ENCODE measurements at regions not wholly inside any gene's neighbourhood (a gene's known extent, or its start where the extent isn't known, plus 50 kb on each side); places are given as distances from the start of the nearest gene placed in this dataset.

GRCh38 chr9:38276771-38277439, 115.6 kb upstream of the ALDH1B1 start:
- H3K4me3 ChIP-seq (ENCODE audit: low read length): no peak overlapping the region
- DNase-seq (ENCODE audit: low read depth): peak; percentile 6
- no peak for TF ChIP-seq CTCF (conservative IDR thresholded peaks at IDR 0.05; ENCODE audit: low read depth, low read length)

- H3K4me3 ChIP-seq (ENCODE audit: low read length): no peak overlapping the region
- TF ChIP-seq CTCF (conservative IDR thresholded peaks at IDR 0.05; ENCODE audit: low read depth, low read length): no peak
- no peak for DNase-seq (ENCODE audit: low read depth)
Measured at GRCh38 chr9:38274800-38275199, 117.7 kb upstream of the ALDH1B1 start.

- no peak for TF ChIP-seq CTCF (conservative IDR thresholded peaks at IDR 0.05; ENCODE audit: low read depth, low read length)
- no peak for DNase-seq (ENCODE audit: low read depth)
Measured at GRCh38 chr9:38272710-38273109, 119.8 kb upstream of the ALDH1B1 start.

DNA sequence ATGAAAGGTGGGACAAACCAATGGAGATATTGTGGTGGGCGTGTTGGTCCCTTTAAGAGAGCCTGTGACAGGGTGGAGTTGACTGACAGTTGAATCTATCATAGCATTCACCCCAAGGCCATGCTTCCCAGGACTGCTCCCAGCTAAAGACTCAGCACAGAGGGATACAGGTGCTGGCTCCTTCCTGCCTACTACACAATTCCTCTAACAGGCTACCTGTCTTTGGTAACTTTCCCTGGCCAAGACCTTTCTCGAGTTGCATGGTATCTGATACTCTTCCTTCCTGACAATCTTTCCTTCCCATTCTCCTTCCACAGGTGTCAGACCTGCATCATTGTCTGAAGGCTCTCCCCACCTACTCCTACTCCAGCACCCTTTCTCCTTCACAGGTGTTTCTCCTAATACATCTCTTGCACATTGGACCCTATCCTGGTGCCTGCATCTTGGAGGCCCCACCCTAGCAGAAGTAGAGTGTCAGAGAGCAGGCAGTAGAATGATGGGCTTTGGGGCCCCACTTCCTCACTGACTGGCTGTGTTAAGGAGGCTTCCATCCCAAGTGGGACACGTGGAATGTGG, 120.7 kb upstream of the ALDH1B1 start:
- no peak for TF ChIP-seq CTCF (conservative IDR thresholded peaks at IDR 0.05; ENCODE audit: low read depth, low read length)
- no peak overlapping the region for H3K4me3 ChIP-seq (ENCODE audit: low read length)
- DNase-seq (ENCODE audit: low read depth): no peak

More at GRCh38 chr9:38272710-38273109, 119.8 kb upstream of the ALDH1B1 start:
- H3K4me3 ChIP-seq (ENCODE audit: low read length): no peak overlapping the region

DNA sequence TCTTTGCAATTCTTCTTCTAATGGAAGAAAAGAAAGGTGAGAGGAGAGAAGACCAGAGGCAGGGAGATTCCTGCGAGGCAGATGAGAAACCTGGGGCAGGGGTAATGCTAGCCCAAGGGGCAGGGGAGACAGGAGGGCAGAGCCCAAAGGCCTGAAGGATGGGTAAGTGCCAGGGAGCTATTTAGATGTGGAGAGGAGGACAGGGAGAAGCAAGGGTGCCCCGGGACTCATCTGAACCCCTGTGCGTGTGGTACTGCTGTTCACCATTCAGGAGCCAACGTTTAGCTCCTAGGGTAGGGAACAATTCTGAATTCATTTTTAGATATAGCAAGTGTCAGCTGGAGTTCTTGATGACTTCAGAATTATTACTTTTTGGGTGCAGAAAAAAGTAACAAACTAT, 122.7 kb upstream of the ALDH1B1 start:
- TF ChIP-seq CTCF (conservative IDR thresholded peaks at IDR 0.05; ENCODE audit: low read depth, low read length): no peak
- no peak for DNase-seq (ENCODE audit: low read depth)
- no peak overlapping the region for H3K4me3 ChIP-seq (ENCODE audit: low read length)

GRCh38 chr9:38263532-38263931, 129.0 kb upstream of the ALDH1B1 start:
- peak; percentile 51 for TF ChIP-seq CTCF (conservative IDR thresholded peaks at IDR 0.05; ENCODE audit: low read depth, low read length)
- H3K4me3 ChIP-seq (ENCODE audit: low read length): no peak overlapping the region
- DNase-seq (ENCODE audit: low read depth): peak; percentile 5
